GM23338 (cell line): ENCODE measurements at regions not wholly inside any gene's neighbourhood (a gene's known extent, or its start where the extent isn't known, plus 50 kb on each side); places are given as distances from the start of the nearest gene placed in this dataset.

Experiments used
- ATAC-seq: fragments of 200-7000 bp; cut with Tn5 transposase; 3 replicates; pipeline ENCODE4 v1.9.1; 2020
- DNase-seq: peaks from one replicate; pipeline ENCODE4 v3.0.0-alpha.2; 2015; ENCODE audit warnings: low spot score
- H2AFZ ChIP-seq: fragments of 200-600 bp; sonication (generic); 2 replicates; pipeline ENCODE4 v1.8.0; 2016; ENCODE audit warnings: antibody characterized with exemption, mild to moderate bottlenecking, moderate library complexity
- H3F3A ChIP-seq: fragments of 200-600 bp; sonication (generic); replicated peaks from 2 replicates; pipeline ENCODE4 v1.8.0; 2017; ENCODE audit warnings: antibody characterized with exemption, mixed run types, low read depth
- H3K27ac ChIP-seq: fragments of 200-600 bp; sonication (generic); 2 replicates; pipeline ENCODE4 v1.6.1; 2016; ENCODE audit warnings: low read depth
- H3K27me3 ChIP-seq: fragments of 200-600 bp; sonication (generic); 2 replicates; pipeline ENCODE4 v1.8.0; 2016; ENCODE audit warnings: mild to moderate bottlenecking, mixed run types, moderate library complexity; ENCODE audit not compliant: insufficient read depth
- H3K36me3 ChIP-seq: fragments of 200-600 bp; sonication (generic); 2 replicates; pipeline ENCODE4 v1.8.0; 2016; ENCODE audit warnings: mild to moderate bottlenecking; ENCODE audit not compliant: insufficient read depth
- H3K4me1 ChIP-seq: fragments of 200-600 bp; sonication (generic); 2 replicates; pipeline ENCODE4 v1.8.0; 2016; ENCODE audit warnings: mild to moderate bottlenecking, moderate library complexity; ENCODE audit not compliant: insufficient read depth
- H3K4me2 ChIP-seq: fragments of 200-600 bp; sonication (generic); 2 replicates; pipeline ENCODE4 v1.7.1; 2017; ENCODE audit warnings: mixed run types
- H3K4me3 ChIP-seq: fragments of 200-600 bp; sonication (generic); 2 replicates; pipeline ENCODE4 v1.6.1; 2016; ENCODE audit warnings: mixed run types
- H3K79me2 ChIP-seq: fragments of 200-600 bp; sonication (generic); replicated peaks from 2 replicates; pipeline ENCODE4 v1.8.0; 2017; ENCODE audit warnings: mild to moderate bottlenecking; ENCODE audit not compliant: insufficient read depth
- H3K9me2 ChIP-seq: fragments of 200-600 bp; sonication (generic); 2 replicates; pipeline ENCODE4 v1.8.0; 2017; ENCODE audit not compliant: insufficient read depth
- H4K20me1 ChIP-seq: fragments of 200-600 bp; sonication (generic); replicated peaks from 2 replicates; pipeline ENCODE4 v1.8.0; 2017; ENCODE audit warnings: mild to moderate bottlenecking; ENCODE audit not compliant: insufficient read depth
- H3K27ac Mint-ChIP-seq: 2 replicates; pipeline ENCODE4 v1.8.0; 2020; ENCODE audit warnings: inconsistent platforms, mild to moderate bottlenecking, moderate library complexity, mixed read lengths
- H3K27me3 Mint-ChIP-seq: 3 replicates; pipeline ENCODE4 v1.8.0; 2022; ENCODE audit warnings: low read depth, mild to moderate bottlenecking, moderate library complexity, mixed read lengths, inconsistent platforms; ENCODE audit not compliant: insufficient read depth, poor library complexity
- H3K36me3 Mint-ChIP-seq: 3 replicates; pipeline ENCODE4 v1.8.0; 2021; ENCODE audit warnings: low read depth, mild to moderate bottlenecking, inconsistent platforms, moderate library complexity, mixed read lengths
- H3K4me1 Mint-ChIP-seq: 3 replicates; pipeline ENCODE4 v1.8.0; 2020; ENCODE audit warnings: mild to moderate bottlenecking, inconsistent platforms, mixed read lengths
- H3K4me3 Mint-ChIP-seq: 3 replicates; pipeline ENCODE4 v1.8.0; 2021; ENCODE audit warnings: moderate library complexity, mild to moderate bottlenecking, inconsistent platforms, mixed read lengths
- H3K9me3 Mint-ChIP-seq: 3 replicates; pipeline ENCODE4 v1.8.0; 2020; ENCODE audit warnings: moderate library complexity, mild to moderate bottlenecking, inconsistent platforms, mixed read lengths
- CREB1 ChIP-seq: fragments of 250-450 bp; sonication (Bioruptor Pico); IDR thresholded peaks from 2 replicates; pipeline ENCODE4 v1.5.0; 2020; ENCODE audit warnings: low read depth, mild to moderate bottlenecking, moderate library complexity
- EZH2 ChIP-seq: fragments of 200-600 bp; sonication (generic); IDR thresholded peaks from one replicate; pipeline ENCODE4 v1.8.0; 2017; ENCODE audit warnings: antibody characterized with exemption, mild to moderate bottlenecking, low read depth; ENCODE audit not compliant: unreplicated experiment
- EZH2phosphoT487 ChIP-seq: fragments of 200-600 bp; sonication (generic); IDR thresholded peaks from one replicate; pipeline ENCODE4 v1.8.1; 2018; ENCODE audit warnings: antibody characterized with exemption; ENCODE audit not compliant: unreplicated experiment
- JUNB ChIP-seq: IDR thresholded peaks from one replicate; pipeline ENCODE4 v1.6.1; 2016; ENCODE audit warnings: antibody characterized with exemption; ENCODE audit not compliant: unreplicated experiment
- NANOG ChIP-seq: IDR thresholded peaks from 2 replicates; pipeline ENCODE4 v1.6.1; 2016; ENCODE audit warnings: antibody characterized with exemption, borderline replicate concordance
- POLR2AphosphoS5 ChIP-seq: IDR thresholded peaks from 2 replicates; pipeline ENCODE4 v1.6.1; 2016; ENCODE audit warnings: antibody characterized with exemption, low read depth
- STAT1 ChIP-seq: IDR thresholded peaks from one replicate; pipeline ENCODE4 v1.6.1; 2016; ENCODE audit warnings: antibody characterized with exemption; ENCODE audit not compliant: unreplicated experiment
- ZNF114 ChIP-seq: fragments of 250-450 bp; sonication (Bioruptor Pico); IDR thresholded peaks from 2 replicates; pipeline ENCODE4 v1.5.0; 2020; ENCODE audit warnings: mild to moderate bottlenecking, moderate library complexity
- ZNF331 ChIP-seq: fragments of 250-450 bp; sonication (Bioruptor Pico); IDR thresholded peaks from 2 replicates; pipeline ENCODE4 v1.5.0; 2020; ENCODE audit warnings: low read depth, mild to moderate bottlenecking, moderate library complexity
- TF ChIP-seq, protein P1 (sequence below): fragments of 250-450 bp; sonication (Bioruptor Pico); IDR thresholded peaks from 2 replicates; pipeline ENCODE4 v1.5.0; 2020; ENCODE audit warnings: mild to moderate bottlenecking, moderate library complexity
- TF ChIP-seq, protein P2 (sequence below): IDR thresholded peaks from 2 replicates; pipeline ENCODE4 v1.6.1; 2016; ENCODE audit warnings: antibody characterized with exemption
- TF ChIP-seq, protein P3 (sequence below), 2 experiments: fragments of 200-600 bp in 1 of 2; sonication (generic) in 1 of 2; conservative IDR thresholded peaks; 2 replicates each; pipeline versions ENCODE4 v1.5.1 to v1.6.1; 2016 to 2017; ENCODE audit warnings: antibody characterized with exemption in 2 of 2, low read depth in 2 of 2, mild to moderate bottlenecking in 2 of 2, moderate library complexity in 1 of 2
- TF ChIP-seq, protein P4 (sequence below): IDR thresholded peaks from one replicate; pipeline ENCODE4 v1.6.1; 2018; ENCODE audit warnings: antibody characterized with exemption; ENCODE audit not compliant: unreplicated experiment

DNA sequence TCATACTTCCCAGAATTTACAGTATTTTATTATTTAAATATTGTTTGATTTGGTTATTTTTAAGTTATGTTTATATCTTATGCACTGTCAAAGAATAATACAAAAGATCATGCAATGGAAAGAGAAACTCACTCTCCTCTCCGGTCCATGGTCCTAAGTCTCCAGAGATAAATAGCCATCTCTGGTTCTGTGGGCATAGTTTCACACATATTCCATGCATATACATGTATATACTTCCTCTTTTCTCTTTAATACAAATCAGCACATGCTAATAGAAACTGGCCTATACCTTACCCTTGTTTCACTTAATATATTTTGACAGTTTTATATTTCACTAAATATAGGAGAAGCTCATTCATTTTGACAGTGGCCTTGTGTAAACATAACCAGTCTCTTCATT lies 901.7 kb upstream of the CITED2 start:
- no peak overlapping the region for H3K4me2 ChIP-seq
- Mint-ChIP-seq H3K4me1 (no peaks in the 10 kb centered on the region; the same call in 1 of the 3 replicates), H3K27ac (no peak overlapping the region)

More for the DNA sequence above, 901.7 kb upstream of the CITED2 start:
- H3K27ac ChIP-seq = no peak overlapping the region
- no peaks in the 10 kb centered on the region; the same call in 1 of the 2 replicates for H3K4me1 ChIP-seq
- H3K79me2 ChIP-seq = no peaks in the 10 kb centered on the region
- H3K9me2 ChIP-seq = no peaks in the 10 kb centered on the region
- H2AFZ ChIP-seq = no peak overlapping the region
- no peak overlapping the region for H3K4me3 ChIP-seq
- no peak for DNase-seq
- H3K4me3 Mint-ChIP-seq = no peak overlapping the region
- no peaks in the 10 kb centered on the region for H3K27me3 ChIP-seq
- no peaks in the 10 kb centered on the region for H3K36me3 ChIP-seq
- no peaks in the 10 kb centered on the region for H3K27me3 Mint-ChIP-seq
- no peaks in the 10 kb centered on the region for H3K36me3 Mint-ChIP-seq
- TF ChIP-seq EZH2 (no peak), ZNF331 (CRISPR knock-in tag) (no peak), NANOG (no peak), CREB1 (CRISPR knock-in tag) (no peak), EZH2phosphoT487 (no peak), STAT1 (no peak), POLR2AphosphoS5 (no peak), JUNB (no peak), ZNF114 (CRISPR knock-in tag) (no peak)
- TF ChIP-seq, protein P1, sequence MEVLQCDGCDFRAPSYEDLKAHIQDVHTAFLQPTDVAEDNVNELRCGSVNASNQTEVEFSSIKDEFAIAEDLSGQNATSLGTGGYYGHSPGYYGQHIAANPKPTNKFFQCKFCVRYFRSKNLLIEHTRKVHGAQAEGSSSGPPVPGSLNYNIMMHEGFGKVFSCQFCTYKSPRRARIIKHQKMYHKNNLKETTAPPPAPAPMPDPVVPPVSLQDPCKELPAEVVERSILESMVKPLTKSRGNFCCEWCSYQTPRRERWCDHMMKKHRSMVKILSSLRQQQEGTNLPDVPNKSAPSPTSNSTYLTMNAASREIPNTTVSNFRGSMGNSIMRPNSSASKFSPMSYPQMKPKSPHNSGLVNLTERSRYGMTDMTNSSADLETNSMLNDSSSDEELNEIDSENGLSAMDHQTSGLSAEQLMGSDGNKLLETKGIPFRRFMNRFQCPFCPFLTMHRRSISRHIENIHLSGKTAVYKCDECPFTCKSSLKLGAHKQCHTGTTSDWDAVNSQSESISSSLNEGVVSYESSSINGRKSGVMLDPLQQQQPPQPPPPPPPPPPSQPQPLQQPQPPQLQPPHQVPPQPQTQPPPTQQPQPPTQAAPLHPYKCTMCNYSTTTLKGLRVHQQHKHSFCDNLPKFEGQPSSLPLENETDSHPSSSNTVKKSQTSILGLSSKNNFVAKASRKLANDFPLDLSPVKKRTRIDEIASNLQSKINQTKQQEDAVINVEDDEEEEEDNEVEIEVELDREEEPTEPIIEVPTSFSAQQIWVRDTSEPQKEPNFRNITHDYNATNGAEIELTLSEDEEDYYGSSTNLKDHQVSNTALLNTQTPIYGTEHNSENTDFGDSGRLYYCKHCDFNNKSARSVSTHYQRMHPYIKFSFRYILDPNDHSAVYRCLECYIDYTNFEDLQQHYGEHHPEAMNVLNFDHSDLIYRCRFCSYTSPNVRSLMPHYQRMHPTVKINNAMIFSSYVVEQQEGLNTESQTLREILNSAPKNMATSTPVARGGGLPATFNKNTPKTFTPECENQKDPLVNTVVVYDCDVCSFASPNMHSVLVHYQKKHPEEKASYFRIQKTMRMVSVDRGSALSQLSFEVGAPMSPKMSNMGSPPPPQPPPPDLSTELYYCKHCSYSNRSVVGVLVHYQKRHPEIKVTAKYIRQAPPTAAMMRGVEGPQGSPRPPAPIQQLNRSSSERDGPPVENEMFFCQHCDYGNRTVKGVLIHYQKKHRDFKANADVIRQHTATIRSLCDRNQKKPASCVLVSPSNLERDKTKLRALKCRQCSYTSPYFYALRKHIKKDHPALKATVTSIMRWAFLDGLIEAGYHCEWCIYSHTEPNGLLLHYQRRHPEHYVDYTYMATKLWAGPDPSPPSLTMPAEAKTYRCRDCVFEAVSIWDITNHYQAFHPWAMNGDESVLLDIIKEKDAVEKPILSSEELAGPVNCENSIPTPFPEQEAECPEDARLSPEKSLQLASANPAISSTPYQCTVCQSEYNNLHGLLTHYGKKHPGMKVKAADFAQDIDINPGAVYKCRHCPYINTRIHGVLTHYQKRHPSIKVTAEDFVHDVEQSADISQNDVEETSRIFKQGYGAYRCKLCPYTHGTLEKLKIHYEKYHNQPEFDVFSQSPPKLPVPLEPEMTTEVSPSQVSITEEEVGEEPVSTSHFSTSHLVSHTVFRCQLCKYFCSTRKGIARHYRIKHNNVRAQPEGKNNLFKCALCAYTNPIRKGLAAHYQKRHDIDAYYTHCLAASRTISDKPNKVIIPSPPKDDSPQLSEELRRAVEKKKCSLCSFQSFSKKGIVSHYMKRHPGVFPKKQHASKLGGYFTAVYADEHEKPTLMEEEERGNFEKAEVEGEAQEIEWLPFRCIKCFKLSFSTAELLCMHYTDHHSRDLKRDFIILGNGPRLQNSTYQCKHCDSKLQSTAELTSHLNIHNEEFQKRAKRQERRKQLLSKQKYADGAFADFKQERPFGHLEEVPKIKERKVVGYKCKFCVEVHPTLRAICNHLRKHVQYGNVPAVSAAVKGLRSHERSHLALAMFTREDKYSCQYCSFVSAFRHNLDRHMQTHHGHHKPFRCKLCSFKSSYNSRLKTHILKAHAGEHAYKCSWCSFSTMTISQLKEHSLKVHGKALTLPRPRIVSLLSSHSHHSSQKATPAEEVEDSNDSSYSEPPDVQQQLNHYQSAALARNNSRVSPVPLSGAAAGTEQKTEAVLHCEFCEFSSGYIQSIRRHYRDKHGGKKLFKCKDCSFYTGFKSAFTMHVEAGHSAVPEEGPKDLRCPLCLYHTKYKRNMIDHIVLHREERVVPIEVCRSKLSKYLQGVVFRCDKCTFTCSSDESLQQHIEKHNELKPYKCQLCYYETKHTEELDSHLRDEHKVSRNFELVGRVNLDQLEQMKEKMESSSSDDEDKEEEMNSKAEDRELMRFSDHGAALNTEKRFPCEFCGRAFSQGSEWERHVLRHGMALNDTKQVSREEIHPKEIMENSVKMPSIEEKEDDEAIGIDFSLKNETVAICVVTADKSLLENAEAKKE (CRISPR knock-in tag) = no peak
- TF ChIP-seq, protein P2, sequence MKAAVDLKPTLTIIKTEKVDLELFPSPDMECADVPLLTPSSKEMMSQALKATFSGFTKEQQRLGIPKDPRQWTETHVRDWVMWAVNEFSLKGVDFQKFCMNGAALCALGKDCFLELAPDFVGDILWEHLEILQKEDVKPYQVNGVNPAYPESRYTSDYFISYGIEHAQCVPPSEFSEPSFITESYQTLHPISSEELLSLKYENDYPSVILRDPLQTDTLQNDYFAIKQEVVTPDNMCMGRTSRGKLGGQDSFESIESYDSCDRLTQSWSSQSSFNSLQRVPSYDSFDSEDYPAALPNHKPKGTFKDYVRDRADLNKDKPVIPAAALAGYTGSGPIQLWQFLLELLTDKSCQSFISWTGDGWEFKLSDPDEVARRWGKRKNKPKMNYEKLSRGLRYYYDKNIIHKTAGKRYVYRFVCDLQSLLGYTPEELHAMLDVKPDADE = no peak
- TF ChIP-seq, protein P3, sequence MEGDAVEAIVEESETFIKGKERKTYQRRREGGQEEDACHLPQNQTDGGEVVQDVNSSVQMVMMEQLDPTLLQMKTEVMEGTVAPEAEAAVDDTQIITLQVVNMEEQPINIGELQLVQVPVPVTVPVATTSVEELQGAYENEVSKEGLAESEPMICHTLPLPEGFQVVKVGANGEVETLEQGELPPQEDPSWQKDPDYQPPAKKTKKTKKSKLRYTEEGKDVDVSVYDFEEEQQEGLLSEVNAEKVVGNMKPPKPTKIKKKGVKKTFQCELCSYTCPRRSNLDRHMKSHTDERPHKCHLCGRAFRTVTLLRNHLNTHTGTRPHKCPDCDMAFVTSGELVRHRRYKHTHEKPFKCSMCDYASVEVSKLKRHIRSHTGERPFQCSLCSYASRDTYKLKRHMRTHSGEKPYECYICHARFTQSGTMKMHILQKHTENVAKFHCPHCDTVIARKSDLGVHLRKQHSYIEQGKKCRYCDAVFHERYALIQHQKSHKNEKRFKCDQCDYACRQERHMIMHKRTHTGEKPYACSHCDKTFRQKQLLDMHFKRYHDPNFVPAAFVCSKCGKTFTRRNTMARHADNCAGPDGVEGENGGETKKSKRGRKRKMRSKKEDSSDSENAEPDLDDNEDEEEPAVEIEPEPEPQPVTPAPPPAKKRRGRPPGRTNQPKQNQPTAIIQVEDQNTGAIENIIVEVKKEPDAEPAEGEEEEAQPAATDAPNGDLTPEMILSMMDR (conservative IDR thresholded peaks at IDR 0.05; ENCODE audit: low read depth in 2 of 2) = no peak
- TF ChIP-seq, protein P4, sequence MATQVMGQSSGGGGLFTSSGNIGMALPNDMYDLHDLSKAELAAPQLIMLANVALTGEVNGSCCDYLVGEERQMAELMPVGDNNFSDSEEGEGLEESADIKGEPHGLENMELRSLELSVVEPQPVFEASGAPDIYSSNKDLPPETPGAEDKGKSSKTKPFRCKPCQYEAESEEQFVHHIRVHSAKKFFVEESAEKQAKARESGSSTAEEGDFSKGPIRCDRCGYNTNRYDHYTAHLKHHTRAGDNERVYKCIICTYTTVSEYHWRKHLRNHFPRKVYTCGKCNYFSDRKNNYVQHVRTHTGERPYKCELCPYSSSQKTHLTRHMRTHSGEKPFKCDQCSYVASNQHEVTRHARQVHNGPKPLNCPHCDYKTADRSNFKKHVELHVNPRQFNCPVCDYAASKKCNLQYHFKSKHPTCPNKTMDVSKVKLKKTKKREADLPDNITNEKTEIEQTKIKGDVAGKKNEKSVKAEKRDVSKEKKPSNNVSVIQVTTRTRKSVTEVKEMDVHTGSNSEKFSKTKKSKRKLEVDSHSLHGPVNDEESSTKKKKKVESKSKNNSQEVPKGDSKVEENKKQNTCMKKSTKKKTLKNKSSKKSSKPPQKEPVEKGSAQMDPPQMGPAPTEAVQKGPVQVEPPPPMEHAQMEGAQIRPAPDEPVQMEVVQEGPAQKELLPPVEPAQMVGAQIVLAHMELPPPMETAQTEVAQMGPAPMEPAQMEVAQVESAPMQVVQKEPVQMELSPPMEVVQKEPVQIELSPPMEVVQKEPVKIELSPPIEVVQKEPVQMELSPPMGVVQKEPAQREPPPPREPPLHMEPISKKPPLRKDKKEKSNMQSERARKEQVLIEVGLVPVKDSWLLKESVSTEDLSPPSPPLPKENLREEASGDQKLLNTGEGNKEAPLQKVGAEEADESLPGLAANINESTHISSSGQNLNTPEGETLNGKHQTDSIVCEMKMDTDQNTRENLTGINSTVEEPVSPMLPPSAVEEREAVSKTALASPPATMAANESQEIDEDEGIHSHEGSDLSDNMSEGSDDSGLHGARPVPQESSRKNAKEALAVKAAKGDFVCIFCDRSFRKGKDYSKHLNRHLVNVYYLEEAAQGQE = no peak
- H3F3A ChIP-seq = no peaks in the 10 kb centered on the region
- no peak for ATAC-seq
- H3K9me3 Mint-ChIP-seq = no peaks in the 10 kb centered on the region
- H4K20me1 ChIP-seq = no peaks in the 10 kb centered on the region
